DOHH2 (cell line): ENCODE measurements at regions not wholly inside any gene's neighbourhood (a gene's known extent, or its start where the extent isn't known, plus 50 kb on each side); places are given as distances from the start of the nearest gene placed in this dataset.

Experiments used
- EZH2phosphoT487 ChIP-seq: fragments of 200-600 bp; sonication (generic); IDR thresholded peaks from 2 replicates; pipeline ENCODE4 v1.6.1; 2017; ENCODE audit warnings: borderline replicate concordance, mild to moderate bottlenecking, antibody characterized with exemption, low read length, moderate library complexity, mixed read lengths
- TF ChIP-seq, protein P1 (sequence below): fragments of 200-600 bp; sonication (generic); IDR thresholded peaks from one replicate; pipeline ENCODE4 v1.5.1; 2014; ENCODE audit warnings: antibody characterized with exemption, mild to moderate bottlenecking, low read depth, low read length; ENCODE audit not compliant: poor library complexity, severe bottlenecking

DNA sequence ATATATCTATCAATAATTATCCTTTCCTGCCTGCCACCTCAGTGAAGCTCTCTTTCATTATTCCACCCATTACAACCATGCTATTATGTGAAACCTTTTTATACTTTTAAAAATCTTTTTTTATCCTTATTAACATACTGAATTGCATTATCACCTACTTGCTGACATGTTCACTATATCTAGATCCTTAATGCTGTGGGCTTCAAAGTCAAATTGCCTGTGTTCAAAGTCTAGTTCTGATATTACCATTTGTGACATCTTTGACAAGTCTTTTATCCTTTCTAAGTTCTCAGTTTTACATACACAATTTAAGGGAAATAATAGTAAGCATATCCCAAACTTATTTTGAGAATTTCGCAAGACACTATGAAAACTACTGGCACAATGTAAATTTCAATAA lies 2239.4 kb downstream of the LRRC4C start:
- TF ChIP-seq, protein P1, sequence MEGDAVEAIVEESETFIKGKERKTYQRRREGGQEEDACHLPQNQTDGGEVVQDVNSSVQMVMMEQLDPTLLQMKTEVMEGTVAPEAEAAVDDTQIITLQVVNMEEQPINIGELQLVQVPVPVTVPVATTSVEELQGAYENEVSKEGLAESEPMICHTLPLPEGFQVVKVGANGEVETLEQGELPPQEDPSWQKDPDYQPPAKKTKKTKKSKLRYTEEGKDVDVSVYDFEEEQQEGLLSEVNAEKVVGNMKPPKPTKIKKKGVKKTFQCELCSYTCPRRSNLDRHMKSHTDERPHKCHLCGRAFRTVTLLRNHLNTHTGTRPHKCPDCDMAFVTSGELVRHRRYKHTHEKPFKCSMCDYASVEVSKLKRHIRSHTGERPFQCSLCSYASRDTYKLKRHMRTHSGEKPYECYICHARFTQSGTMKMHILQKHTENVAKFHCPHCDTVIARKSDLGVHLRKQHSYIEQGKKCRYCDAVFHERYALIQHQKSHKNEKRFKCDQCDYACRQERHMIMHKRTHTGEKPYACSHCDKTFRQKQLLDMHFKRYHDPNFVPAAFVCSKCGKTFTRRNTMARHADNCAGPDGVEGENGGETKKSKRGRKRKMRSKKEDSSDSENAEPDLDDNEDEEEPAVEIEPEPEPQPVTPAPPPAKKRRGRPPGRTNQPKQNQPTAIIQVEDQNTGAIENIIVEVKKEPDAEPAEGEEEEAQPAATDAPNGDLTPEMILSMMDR = no peak
- TF ChIP-seq EZH2phosphoT487 = no peak
